A549 (cell line): ENCODE measurements at regions not wholly inside any gene's neighbourhood (a gene's known extent, or its start where the extent isn't known, plus 50 kb on each side); places are given as distances from the start of the nearest gene placed in this dataset.

Experiments used
- ATAC-seq, 2 experiments: fragments of 200-7000 bp in 1 of 2; fragments of >200 bp in 1 of 2; cut with Nextera tagmentation in 1 of 2; cut with Tn5 transposase in 1 of 2; 3 replicates each; pipeline versions ENCODE4 v1.8.0 to v1.9.1; 2018 to 2020; ENCODE audit warnings: mild to moderate bottlenecking in 1 of 2, moderate library complexity in 1 of 2
- CTCF ChIA-PET: fragments of 300-600 bp; sonication (Branson Sonifier 250); formaldehyde crosslinking; extraction: SDS; loops from one replicate; lab custom pipeline; 2021; ENCODE audit warnings: antibody characterized with exemption, inconsistent platforms; lab: Yijun Ruan, JAX
- POLR2A ChIA-PET: fragments of 350-600 bp; formaldehyde crosslinking; extraction: SDS; loops from one replicate; lab custom pipeline; 2021; ENCODE audit warnings: antibody characterized with exemption, inconsistent platforms; lab: Yijun Ruan, JAX
- DNase-seq, 2 experiments: peaks; one replicate each; pipeline versions ENCODE4 v3.0.0 to v3.0.0-alpha.2; 2011 to 2016; ENCODE audit warnings: low read depth in 1 of 2, low spot score in 1 of 2
- FAIRE-seq: peaks from 2 replicates; lab custom pipeline; 2011; peaks lifted over from hg19 to GRCh38; lab: Jason Lieb, UNC
- H3K27ac ChIP-seq, 2 experiments: fragments of >200 bp; sonication (Bioruptor Twin); formaldehyde crosslinking; 3 replicates each; pipeline ENCODE4 v1.5.1; 2016 to 2017
- H3K4me1 ChIP-seq: fragments of >200 bp; sonication (Bioruptor Twin); formaldehyde crosslinking; 3 replicates; pipeline ENCODE4 v1.6.1; 2016
- H3K4me2 ChIP-seq: fragments of >200 bp; sonication (Bioruptor Twin); formaldehyde crosslinking; 3 replicates; pipeline ENCODE4 v1.6.1; 2016
- H3K4me3 ChIP-seq: fragments of >200 bp; sonication (Bioruptor Twin); formaldehyde crosslinking; 3 replicates; pipeline ENCODE4 v1.5.1; 2016
- H3K9me3 ChIP-seq: fragments of >200 bp; sonication (Bioruptor Twin); formaldehyde crosslinking; 3 replicates; pipeline ENCODE4 v1.6.1; 2016
- ATOH8 ChIP-seq: fragments of 250-450 bp; sonication (Bioruptor Pico); IDR thresholded peaks from 2 replicates; pipeline ENCODE4 v1.5.0; 2020; ENCODE audit warnings: low read depth, mild to moderate bottlenecking, moderate library complexity
- BCL3 ChIP-seq: fragments of >200 bp; sonication (Bioruptor Twin); formaldehyde crosslinking; IDR thresholded peaks from 3 replicates; pipeline ENCODE4 v1.6.1; 2016
- CTCF ChIP-seq: fragments of >200 bp; sonication (Bioruptor Twin); formaldehyde crosslinking; IDR thresholded peaks from 3 replicates; pipeline ENCODE4 v1.5.1; 2016
- E2F6 ChIP-seq: IDR thresholded peaks from 2 replicates; pipeline ENCODE4 v1.6.1; 2012; ENCODE audit warnings: low read depth, borderline replicate concordance
- FOXS1 ChIP-seq: fragments of 250-450 bp; sonication (Bioruptor Pico); IDR thresholded peaks from 2 replicates; pipeline ENCODE4 v1.5.0; 2020; ENCODE audit warnings: mild to moderate bottlenecking, moderate library complexity
- HDAC2 ChIP-seq: fragments of 200-600 bp; sonication (generic); IDR thresholded peaks from 2 replicates; pipeline ENCODE4 v1.6.1; 2016
- HES2 ChIP-seq: fragments of >200 bp; sonication (Bioruptor Twin); formaldehyde crosslinking; IDR thresholded peaks from 2 replicates; pipeline ENCODE4 v1.6.1; 2016
- HOXB13 ChIP-seq: fragments of 250-450 bp; sonication (Bioruptor Pico); IDR thresholded peaks from 2 replicates; pipeline ENCODE4 v1.5.0; 2020; ENCODE audit warnings: low read depth, mild to moderate bottlenecking, moderate library complexity
- KDM5A ChIP-seq: fragments of 200-600 bp; sonication (generic); IDR thresholded peaks from 2 replicates; pipeline ENCODE4 v1.6.1; 2016; ENCODE audit warnings: antibody characterized with exemption, mild to moderate bottlenecking
- NFE2L2 ChIP-seq: fragments of 150-350 bp; conservative IDR thresholded peaks from 2 replicates; pipeline ENCODE4 v1.6.1; 2014; ENCODE audit warnings: low read length
- NPAS2 ChIP-seq: fragments of 250-450 bp; sonication (Bioruptor Pico); IDR thresholded peaks from 2 replicates; pipeline ENCODE4 v1.8.0; 2022; ENCODE audit warnings: mild to moderate bottlenecking, moderate library complexity, borderline replicate concordance
- NR3C1 ChIP-seq: fragments of >200 bp; sonication (Bioruptor Twin); formaldehyde crosslinking; IDR thresholded peaks from 3 replicates; pipeline ENCODE4 v1.6.1; 2017
- PHF8 ChIP-seq: fragments of 200-600 bp; sonication (generic); IDR thresholded peaks from 2 replicates; pipeline ENCODE4 v1.6.1; 2016; ENCODE audit warnings: low read depth, mild to moderate bottlenecking, antibody characterized with exemption, moderate library complexity, borderline replicate concordance
- RARB ChIP-seq: fragments of 250-450 bp; sonication (Bioruptor Pico); IDR thresholded peaks from 2 replicates; pipeline ENCODE4 v1.8.0; 2021; ENCODE audit warnings: mild to moderate bottlenecking, moderate library complexity
- RCOR1 ChIP-seq: fragments of 150-350 bp; IDR thresholded peaks from 2 replicates; pipeline ENCODE4 v1.6.1; 2014; ENCODE audit warnings: antibody characterized with exemption, low read length, low read depth
- RNF2 ChIP-seq: fragments of 200-600 bp; sonication (generic); IDR thresholded peaks from 2 replicates; pipeline ENCODE4 v1.6.1; 2016; ENCODE audit warnings: low read depth, mild to moderate bottlenecking, antibody characterized with exemption, moderate library complexity, borderline replicate concordance
- USF2 ChIP-seq: fragments of 450-650 bp; IDR thresholded peaks from 2 replicates; pipeline ENCODE4 v1.6.1; 2014; ENCODE audit warnings: antibody characterized with exemption
- ZNF302 ChIP-seq: fragments of 250-450 bp; sonication (Bioruptor Pico); IDR thresholded peaks from 2 replicates; pipeline ENCODE4 v1.9.0; 2021; ENCODE audit warnings: inconsistent platforms, mild to moderate bottlenecking, moderate library complexity
- WGBS: methylation state at CpG from one replicate; pipeline ENCODE4 v1.1.6; 2017; ENCODE audit errors: missing lambda C conversion rate; 5-methylcytosine and 5-hydroxymethylcytosine counted together

GRCh38 chr15:79523266-79523665, 91.1 kb downstream of the MINAR1 start (continued):
- TF ChIP-seq RNF2 (no peak), RARB (CRISPR knock-in tag) (no peak), E2F6 (no peak), PHF8 (no peak), ZNF302 (CRISPR knock-in tag) (no peak), NFE2L2 (no peak), NPAS2 (CRISPR knock-in tag) (no peak), NR3C1 (no peak), HOXB13 (no peak), CTCF (no peak), RCOR1 (no peak), BCL3 (no peak)

GRCh38 chr15:79524531-79524930, 92.4 kb downstream of the MINAR1 start:
- ATAC-seq, result no peak
- no peak for TF ChIP-seq ATOH8 (CRISPR knock-in tag)
- no peak for TF ChIP-seq USF2
- no peak for TF ChIP-seq HOXB13
- TF ChIP-seq HES2, result no peak
- TF ChIP-seq BCL3, result no peak
- TF ChIP-seq KDM5A, result no peak
- no peak for TF ChIP-seq FOXS1 (CRISPR knock-in tag)
- no peak for TF ChIP-seq HDAC2
- no peak for FAIRE-seq
- Histone ChIP-seq H3K4me2 (no peak overlapping the region), H3K9me3 (no peaks in the 10 kb centered on the region), H3K4me3 (no peak overlapping the region), H3K27ac (no peak overlapping the region), H3K4me1 (no peaks in the 10 kb centered on the region)
- CTCF ChIA-PET, result interaction anchor here (0.9 kb wide), 1 partner anchor 9 kb away, joined by 3 read pairs; no protein-coding TSS in a partner anchor
- WGBS, result 45% methylated on average over 3 of the region's 3 CpGs
- POLR2A ChIA-PET, result no interaction called here
- DNase-seq, result no peak
